HG02981 (cell line): ENCODE measurements at regions not wholly inside any gene's neighbourhood (a gene's known extent, or its start where the extent isn't known, plus 50 kb on each side); places are given as distances from the start of the nearest gene placed in this dataset.

Experiments used
- ATAC-seq: cut with Tn5 transposase; IDR thresholded peaks from one replicate; pipeline ENCODE4 v1.9.1; 2021; ENCODE audit warnings: mild to moderate bottlenecking, moderate library complexity; ENCODE audit not compliant: unreplicated experiment

- ATAC-seq, result no peak
Measured at GRCh38 chr6:14622909-14623505, 505.4 kb downstream of the CD83 start.

- ATAC-seq, result no peak
Measured at GRCh38 chr6:14625173-14625895, 507.8 kb downstream of the CD83 start.

DNA sequence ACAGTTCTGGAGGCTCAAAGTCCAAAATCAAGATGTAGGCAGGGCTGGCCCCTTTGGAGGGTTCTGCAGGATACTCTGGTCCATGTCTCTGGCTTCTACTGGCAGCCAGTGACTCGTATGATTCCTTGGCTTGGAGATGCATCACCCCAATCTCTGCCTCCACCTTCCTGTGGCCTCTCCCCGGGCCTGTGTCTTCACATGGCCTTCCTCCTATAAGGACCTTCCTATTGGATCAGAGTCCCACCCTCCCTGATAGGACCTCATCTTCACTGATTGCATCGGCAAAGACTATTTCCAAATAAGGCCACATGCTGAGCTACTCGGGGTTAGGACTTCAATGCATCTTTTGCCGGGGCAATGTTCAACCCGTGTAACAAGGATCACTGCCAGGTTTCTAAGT is 509.0 kb downstream of the CD83 start:
- no peak for ATAC-seq

DNA sequence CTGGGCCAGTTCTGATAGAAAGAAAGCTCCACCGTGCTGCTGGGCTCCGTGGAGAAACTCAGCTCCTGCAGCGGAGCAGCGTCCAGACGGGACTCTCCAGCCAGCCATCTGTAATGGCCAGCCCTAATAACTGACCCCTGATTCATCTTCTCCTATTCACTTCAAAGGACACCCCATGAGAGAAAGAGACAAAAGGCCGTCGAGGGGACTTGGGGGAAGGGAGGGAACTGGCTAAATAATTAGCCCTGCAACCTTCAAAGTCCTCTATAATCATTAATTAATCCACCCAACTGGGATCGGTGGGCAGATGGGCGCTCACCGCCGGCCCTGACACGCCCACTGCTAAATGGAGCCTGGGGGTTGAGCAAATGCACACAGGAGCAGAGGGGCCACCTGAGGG is 512.4 kb downstream of the CD83 start:
- ATAC-seq, result no peak

DNA sequence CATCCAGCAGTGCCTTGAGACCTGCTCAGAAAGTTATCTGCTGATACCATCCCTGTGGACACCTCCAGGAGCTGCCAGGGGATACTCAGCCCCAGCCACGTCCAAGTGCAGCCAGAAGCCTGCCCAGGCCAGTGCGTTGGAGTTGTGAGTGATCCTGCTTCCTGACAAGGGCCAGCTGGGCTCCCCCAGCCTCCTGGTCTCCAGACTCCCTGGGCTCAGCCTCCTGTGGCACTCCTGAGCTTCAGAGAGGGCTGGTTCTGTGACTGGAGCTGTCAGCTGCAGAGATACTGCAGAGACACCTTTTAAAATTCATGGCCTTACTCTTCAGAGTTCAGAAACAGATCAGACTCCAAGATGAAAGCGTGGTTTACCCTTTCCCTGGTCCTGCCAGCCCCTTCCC is 515.9 kb downstream of the CD83 start:
- no peak for ATAC-seq

- ATAC-seq, result no peak
Measured at GRCh38 chr6:14634072-14634471, 516.5 kb downstream of the CD83 start.

DNA sequence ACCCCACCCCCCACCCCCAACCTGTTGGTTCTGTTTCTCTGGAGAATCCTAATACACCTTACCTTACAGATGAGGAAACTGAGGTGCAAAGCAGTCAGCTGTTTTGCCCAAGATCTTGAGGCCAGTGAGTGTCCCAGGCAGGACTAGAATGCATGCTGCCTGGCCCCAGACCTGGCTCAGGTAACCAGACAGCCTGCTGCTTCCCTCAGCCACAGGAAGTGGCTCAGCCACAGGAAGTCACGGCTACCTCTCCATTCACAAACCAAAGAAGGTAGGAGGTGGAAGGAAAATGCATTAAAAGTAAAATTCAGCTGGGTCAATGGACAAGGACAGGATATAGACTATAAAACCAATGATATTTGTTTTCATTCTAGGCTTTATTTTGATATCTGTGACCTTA is 517.6 kb downstream of the CD83 start:
- no peak for ATAC-seq

GRCh38 chr6:14635934-14636591 is 518.5 kb downstream of the CD83 start:
- peak; percentile 63 for ATAC-seq

GRCh38 chr6:14638435-14638905 is 520.9 kb downstream of the CD83 start:
- ATAC-seq, result no peak

GRCh38 chr6:14638906-14639761 is 521.6 kb downstream of the CD83 start:
- ATAC-seq, result no peak

DNA sequence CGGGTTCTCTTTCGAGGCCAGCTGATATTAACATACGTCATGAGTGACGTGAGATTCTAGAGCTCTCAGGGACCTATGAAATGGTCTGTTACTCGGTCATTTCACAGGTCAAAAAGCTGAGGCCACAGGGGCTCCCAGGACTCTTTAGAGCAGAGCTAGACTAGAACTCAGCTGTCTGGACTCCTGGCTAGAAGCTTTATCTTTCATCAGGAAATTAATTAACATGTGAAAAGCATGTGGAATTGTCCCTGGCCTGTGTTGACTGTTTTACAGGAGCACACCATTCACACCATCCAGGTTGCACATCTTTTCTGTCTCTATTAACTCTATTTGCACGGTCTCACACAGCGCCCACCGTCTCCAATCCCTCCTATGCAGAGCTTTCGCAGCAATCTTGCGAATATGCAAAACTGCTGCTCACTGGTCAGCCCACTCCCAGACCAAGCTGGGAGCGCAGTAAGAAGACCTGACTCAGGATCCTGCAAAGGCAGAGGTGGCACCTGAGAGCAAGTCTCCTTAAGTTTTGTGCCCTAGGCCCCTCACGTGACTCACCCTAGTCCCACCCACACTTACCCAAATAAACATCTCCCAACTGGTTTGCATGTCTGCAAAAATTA is 522.5 kb downstream of the CD83 start:
- ATAC-seq, result no peak

DNA sequence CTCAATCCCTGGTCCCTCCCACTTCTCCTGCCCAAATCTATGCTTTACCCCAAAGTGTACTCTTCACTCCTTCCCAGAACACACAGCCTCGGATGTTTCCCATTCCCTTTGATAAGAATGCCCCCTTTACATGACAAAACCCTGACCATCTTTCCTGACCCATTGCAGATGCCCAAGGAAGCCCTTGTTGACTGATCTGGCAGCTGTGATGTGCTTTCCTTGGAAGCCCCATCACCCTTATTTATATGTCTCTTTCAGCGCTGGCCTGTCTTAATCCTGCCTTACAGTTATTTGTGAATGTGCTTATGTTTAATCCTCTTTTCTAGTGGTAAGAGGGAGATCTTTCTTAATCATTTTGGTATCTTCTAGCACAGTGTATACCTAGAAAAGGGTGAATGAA is 523.1 kb downstream of the CD83 start:
- no peak for ATAC-seq

- no peak for ATAC-seq
Measured at GRCh38 chr6:14641423-14642135, 524.0 kb downstream of the CD83 start.

- ATAC-seq, result no peak
Measured at GRCh38 chr6:14642136-14642505, 524.5 kb downstream of the CD83 start.

DNA sequence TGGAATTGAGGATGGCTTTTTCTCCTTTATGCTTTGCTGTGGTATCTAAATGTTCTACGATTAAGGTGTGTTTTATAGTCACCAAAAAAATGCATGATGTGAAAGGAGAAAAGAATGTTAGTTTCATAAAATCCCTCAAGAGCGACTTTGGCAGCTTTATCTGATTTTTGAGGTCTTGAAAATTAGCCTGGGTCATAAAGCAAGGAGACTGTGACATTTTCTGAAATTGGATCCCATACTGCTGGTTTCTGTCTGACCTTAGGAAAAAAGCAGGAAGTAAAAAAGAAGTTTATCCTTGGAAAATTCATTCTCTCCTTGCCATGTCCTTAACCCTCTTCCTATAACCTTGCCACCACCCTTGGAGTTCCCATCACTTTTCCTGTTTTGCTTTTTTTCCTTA is 525.3 kb downstream of the CD83 start:
- ATAC-seq, result no peak

DNA sequence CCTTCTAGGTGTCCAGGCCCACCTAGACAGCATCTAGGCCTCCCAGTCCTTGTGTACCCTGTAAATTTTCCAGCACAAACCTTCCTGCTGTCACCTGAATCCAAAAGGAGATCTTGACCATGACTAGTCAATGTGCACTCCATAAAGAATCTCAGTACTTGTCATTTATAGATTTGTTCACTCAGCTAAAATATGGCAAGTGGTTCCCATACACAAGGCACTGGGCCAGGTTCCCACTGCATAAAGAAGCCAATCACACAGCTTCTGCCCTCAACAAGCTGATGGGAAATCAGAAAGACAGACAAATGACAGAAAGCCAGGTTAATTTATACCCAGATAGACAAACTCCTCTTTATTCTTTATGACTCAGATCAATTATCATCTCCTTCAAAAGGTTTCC is 526.8 kb downstream of the CD83 start:
- ATAC-seq, result no peak

- no peak for ATAC-seq
Measured at GRCh38 chr6:14645221-14645620, 527.6 kb downstream of the CD83 start.

DNA sequence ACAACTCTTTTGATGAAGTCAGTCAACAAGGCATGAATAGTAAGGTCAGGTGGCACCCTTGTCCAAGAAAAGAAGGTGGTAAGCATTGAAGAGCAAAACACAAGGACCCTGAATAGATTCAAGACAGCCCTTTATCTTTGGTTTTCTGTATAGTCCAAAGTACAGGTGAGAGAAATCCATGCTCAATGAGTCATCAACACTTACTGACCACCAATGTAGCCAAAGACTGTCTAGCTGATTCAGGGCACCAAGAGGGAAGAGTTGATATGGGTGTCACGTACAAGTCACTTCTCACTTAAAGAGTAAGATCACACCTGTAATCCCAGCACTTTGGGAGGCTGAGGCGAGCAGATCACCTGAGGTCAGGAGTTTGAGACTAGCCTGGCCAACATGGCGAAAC is 528.3 kb downstream of the CD83 start:
- ATAC-seq, result no peak

- no peak for ATAC-seq
Measured at GRCh38 chr6:14646371-14646770, 528.8 kb downstream of the CD83 start.

- no peak for ATAC-seq
Measured at GRCh38 chr6:14647357-14647756, 529.8 kb downstream of the CD83 start.
